HUES6 (cell line): ENCODE measurements at regions not wholly inside any gene's neighbourhood (a gene's known extent, or its start where the extent isn't known, plus 50 kb on each side); places are given as distances from the start of the nearest gene placed in this dataset.
"Not testable (repeated sequence)": the region's sequence is repeated elsewhere in the genome, so short reads cannot be mapped to it uniquely, and the experiment has no call there.

Experiments
- H3K27ac ChIP-seq: 2 replicates; pipeline ENCODE4 v1.7.0; 2013; ENCODE audit warnings: low read depth, mild to moderate bottlenecking, low read length, inconsistent platforms
- H3K27me3 ChIP-seq: 2 replicates; pipeline ENCODE4 v1.6.1; 2013; ENCODE audit warnings: low read length; ENCODE audit not compliant: control insufficient read depth, insufficient read depth
- H3K36me3 ChIP-seq: 2 replicates; pipeline ENCODE4 v1.6.1; 2013; ENCODE audit warnings: low read length; ENCODE audit not compliant: control insufficient read depth, insufficient read depth
- H3K4me1 ChIP-seq: 2 replicates; pipeline ENCODE4 v1.6.1; 2013; ENCODE audit warnings: low read length; ENCODE audit not compliant: control insufficient read depth, insufficient read depth
- H3K4me3 ChIP-seq: 2 replicates; pipeline ENCODE4 v1.5.1; 2013; ENCODE audit warnings: low read depth, low read length
- H3K9ac ChIP-seq: one replicate; pipeline ENCODE4 v1.6.1; 2013; ENCODE audit warnings: mild to moderate bottlenecking, low read length
- H3K9me3 ChIP-seq: 2 replicates; pipeline ENCODE4 v1.6.1; 2013; ENCODE audit warnings: low read depth, low read length; ENCODE audit not compliant: control insufficient read depth, insufficient read depth

DNA sequence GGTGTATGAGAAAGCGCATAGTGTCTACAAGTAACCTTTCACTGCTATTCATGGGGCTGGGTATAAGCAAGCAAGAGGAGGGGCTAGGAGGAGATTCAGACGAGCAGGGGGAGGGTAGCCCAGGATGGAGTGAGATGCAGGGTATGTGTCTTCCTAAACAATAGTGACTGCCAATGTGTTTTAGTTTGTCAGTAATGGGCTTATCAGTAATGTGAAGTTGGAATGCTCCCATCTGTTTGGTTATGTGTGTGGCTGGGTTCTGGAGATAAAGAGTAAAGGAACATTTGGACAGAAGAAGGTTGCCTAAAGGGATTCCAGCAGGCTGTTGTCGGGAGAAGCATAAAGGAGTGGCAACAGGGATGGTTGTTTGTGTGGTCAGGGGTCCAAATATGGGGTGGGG, 62.7 kb upstream of the EZR start:
- H3K4me1 ChIP-seq, result peaks cover 11% of the 10 kb centered on the region
- not testable (repeated sequence) for H3K27ac ChIP-seq, H3K4me3 ChIP-seq

DNA sequence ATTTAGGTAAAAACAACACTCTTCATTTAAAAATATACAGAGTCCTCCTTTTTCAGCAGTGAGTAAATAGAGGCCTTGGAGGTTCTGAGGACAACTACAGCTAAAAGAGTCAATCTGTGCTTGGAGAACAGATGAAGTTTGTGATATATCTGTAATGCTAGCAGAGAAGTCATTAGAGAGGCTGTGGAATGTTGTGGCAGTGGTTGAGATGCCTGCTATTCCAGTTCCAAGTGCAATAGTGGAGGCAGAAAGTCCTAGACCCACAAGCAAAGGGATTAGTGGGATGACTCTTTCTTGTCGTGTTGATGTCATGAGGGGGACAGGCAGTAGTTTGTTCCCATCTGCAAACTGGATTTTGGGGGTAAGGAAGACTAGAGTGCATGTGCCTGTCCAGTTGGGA, 62.1 kb upstream of the EZR start:
- H3K27me3 ChIP-seq, H3K36me3 ChIP-seq, H3K27ac ChIP-seq, H3K9ac ChIP-seq, H3K4me3 ChIP-seq: not testable (repeated sequence)
- H3K4me1 ChIP-seq, result peaks cover 11% of the 10 kb centered on the region
- peaks cover 11% of the 10 kb centered on the region; the same call in 1 of the 2 replicates for H3K9me3 ChIP-seq

More for the DNA sequence above, 62.7 kb upstream of the EZR start:
- not testable (repeated sequence) for H3K9me3 ChIP-seq, H3K27me3 ChIP-seq, H3K9ac ChIP-seq, H3K36me3 ChIP-seq

DNA sequence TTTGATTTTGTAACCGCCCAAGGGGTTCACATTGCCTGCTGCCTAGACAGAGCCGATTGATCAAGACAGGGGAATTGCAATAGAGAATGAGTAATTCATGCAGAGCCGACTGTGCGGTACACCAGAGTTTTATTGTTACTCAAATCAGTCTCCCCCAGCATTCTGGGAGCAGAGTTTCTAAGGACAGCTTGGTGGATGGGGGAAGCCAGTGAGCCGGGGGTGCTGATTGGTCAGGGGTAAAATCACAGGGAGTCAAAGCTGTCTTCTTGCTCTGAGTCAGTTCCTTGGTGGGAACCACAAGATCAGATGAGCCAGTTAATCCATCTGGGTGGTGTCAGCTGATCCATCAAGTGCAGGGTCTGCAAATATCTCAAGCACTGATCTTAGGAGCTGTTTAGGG, 60.0 kb upstream of the EZR start:
- Histone ChIP-seq H3K9ac (no peak overlapping the region), H3K36me3 (no peaks in the 10 kb centered on the region), H3K9me3 (peaks cover 11% of the 10 kb centered on the region; the same call in 1 of the 2 replicates), H3K4me3 (no peak overlapping the region), H3K27me3 (no peaks in the 10 kb centered on the region), H3K4me1 (peaks cover 11% of the 10 kb centered on the region), H3K27ac (peak overlapping the region; percentile 52; the same call in 1 of the 2 replicates)

DNA sequence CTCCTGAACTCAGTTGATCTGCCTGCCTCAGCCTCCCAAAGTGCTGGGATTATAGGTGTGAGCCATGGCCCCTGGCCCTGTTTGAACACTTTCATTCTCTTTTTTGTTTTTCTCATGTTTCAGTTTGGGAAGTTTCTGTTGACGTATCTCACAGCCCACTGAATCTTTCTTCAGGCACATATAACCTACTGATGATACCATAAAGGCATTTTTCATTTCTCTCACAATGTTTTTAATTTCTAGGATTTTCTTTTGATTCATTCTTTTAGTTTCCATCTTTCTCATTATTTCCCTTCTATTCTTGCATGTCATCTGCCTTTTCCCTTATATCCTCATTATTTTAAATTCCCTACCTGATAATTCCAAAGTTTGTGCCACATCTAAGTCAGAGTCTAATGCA, 58.5 kb upstream of the EZR start:
- no peak overlapping the region for H3K27ac ChIP-seq
- H3K4me3 ChIP-seq, result no peak overlapping the region
- no peaks in the 10 kb centered on the region for H3K27me3 ChIP-seq
- H3K36me3 ChIP-seq, result no peaks in the 10 kb centered on the region
- H3K9me3 ChIP-seq, result peaks cover 11% of the 10 kb centered on the region; the same call in 1 of the 2 replicates
- peaks cover 11% of the 10 kb centered on the region for H3K4me1 ChIP-seq
- no peak overlapping the region for H3K9ac ChIP-seq

DNA sequence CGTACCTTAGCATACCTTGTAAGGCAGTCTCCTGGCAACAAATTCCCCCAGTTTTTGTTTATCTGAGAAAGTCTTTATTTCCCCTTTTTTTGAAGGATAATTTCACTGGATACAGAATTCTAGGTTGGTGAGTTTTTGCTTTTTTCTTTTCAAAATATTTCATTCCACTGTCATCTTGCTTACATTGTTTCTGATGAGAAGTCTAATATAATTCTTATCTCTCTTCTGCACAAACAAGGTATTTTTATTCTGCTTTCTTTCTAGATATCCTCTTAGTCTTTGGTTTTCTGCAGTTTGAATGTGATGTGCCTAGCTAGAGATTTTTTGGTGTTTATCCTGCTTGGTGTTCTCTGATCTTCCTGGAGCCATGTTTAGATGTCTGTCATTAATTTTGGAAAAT, 57.7 kb upstream of the EZR start:
- H3K4me1 ChIP-seq, result peaks cover 11% of the 10 kb centered on the region
- no peaks in the 10 kb centered on the region for H3K27me3 ChIP-seq
- no peak overlapping the region for H3K4me3 ChIP-seq
- H3K36me3 ChIP-seq, result no peaks in the 10 kb centered on the region
- no peak overlapping the region for H3K9ac ChIP-seq
- peaks cover 11% of the 10 kb centered on the region; the same call in 1 of the 2 replicates for H3K9me3 ChIP-seq
- no peak overlapping the region for H3K27ac ChIP-seq

DNA sequence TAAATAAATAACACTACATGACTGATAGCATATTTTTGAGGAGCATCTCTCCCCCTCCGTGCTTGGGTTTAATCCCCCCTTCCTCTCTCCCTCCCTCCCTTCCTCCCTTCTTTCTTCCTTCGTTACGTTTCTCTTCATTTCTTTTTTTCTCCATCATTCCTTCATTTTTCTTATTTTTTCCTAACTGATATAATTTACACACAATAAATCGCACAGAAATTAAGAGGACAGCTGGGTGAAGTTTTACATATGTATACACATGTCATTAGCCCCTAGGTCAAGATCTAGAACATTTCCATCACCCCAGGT, 51.4 kb upstream of the EZR start:
- no peaks in the 10 kb centered on the region for H3K9me3 ChIP-seq
- no peaks in the 10 kb centered on the region for H3K36me3 ChIP-seq
- H3K4me3 ChIP-seq, result peak overlapping the region; percentile 63; the same call in 1 of the 2 replicates
- H3K27ac ChIP-seq, result peak overlapping the region; percentile 76; the same call in 1 of the 2 replicates
- peaks cover 16% of the 10 kb centered on the region for H3K4me1 ChIP-seq
- H3K27me3 ChIP-seq, result no peaks in the 10 kb centered on the region
- peak overlapping the region; percentile 88 for H3K9ac ChIP-seq

DNA sequence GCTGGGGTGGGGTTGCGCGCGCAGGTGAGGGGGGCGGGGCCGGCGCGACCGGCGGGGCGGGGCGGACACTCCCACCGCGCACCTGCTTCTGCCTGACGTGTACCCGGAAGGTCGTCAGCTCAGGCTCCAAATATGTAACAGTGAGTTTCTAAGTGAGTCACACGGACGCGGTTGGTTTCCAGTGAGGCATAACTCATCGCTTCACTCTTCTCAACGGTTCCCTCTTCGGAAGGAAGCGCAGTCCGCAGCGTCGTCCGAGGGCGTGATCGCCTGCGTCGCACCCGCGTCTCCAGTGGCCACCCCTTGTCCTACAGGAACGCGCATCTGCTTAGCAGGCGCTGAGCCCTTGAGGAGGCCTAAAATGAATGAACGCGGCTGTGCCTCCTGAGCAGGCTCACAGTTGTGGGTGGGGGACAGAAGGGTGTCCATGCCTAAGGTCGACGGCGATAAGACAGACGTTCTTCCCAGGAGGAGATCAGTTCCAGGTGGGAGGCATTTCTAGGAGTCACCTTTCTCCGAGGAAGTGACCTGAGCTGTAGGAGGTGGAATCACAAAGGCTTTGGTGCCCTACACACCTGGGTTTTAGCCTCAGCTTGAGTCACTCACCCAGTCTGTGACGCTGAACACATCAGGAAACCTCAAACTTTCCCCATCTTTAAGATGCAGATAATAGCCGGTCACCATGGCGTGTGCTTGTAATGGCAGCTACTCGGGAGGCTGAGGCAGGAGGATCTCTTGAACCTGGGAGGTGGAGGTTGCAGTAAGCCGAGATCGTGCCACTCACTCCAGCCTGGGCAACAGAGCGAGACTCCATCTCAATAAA, 50.9 kb upstream of the EZR start:
- peak overlapping the region; percentile 88 for H3K9ac ChIP-seq
- H3K36me3 ChIP-seq, result no peaks in the 10 kb centered on the region
- peak overlapping the region; percentile 63 for H3K4me3 ChIP-seq
- H3K4me1 ChIP-seq, result peaks cover 21% of the 10 kb centered on the region
- no peaks in the 10 kb centered on the region for H3K27me3 ChIP-seq
- H3K9me3 ChIP-seq, result no peaks in the 10 kb centered on the region
- peak overlapping the region; percentile 76 for H3K27ac ChIP-seq

DNA sequence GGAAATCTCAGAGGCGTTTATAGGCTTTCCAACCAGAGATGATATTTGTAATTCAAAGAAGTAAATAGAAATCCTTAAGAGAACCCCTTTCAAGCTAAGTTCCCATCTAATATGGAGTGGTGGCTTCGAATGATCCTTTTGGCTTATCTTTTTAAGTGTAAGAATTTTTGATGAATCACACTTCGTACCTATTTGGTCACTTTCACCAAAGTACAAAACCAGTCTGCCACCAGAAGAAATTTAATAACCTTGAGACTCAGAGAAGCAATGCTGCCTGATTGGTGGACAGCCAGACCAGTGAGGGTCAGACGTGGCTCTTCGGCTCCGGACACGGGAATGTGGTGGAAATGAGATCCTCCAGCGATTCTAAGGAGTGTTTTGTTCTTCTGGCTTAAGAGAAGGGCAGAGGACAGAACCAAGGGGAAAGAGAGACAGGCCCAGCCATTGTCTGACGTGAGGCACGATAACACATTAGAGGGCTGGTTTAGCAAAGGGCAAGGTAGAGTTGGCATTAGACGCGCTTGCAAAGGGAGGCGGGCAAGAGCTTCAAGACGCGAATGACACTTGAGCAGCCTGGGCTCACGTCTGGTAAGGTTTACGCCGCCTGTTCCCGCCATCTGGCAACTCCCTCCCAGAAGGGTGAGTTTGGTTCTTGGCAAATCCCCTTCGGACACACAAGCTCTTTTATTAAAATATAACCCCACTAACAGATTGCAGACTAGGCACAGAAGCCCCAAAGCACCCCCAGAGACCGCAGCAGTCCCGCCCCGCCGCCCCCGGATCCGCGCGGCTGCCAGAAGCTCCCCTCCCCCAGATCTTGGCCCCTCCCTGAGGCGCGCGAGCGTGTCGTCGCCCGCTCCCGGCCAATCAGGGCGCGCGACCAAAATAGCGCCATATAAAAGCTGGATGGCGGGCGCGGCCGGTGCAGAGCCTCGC, 50.0 kb upstream of the EZR start:
- Histone ChIP-seq H3K4me1 (peaks cover 30% of the 10 kb centered on the region), H3K36me3 (no peaks in the 10 kb centered on the region), H3K27me3 (no peaks in the 10 kb centered on the region), H3K9ac (peak overlapping the region; percentile 91), H3K27ac (peak overlapping the region; percentile 96), H3K9me3 (no peaks in the 10 kb centered on the region), H3K4me3 (peak overlapping the region; percentile 47)
